K562 (cell line): ENCODE measurements at regions not wholly inside any gene's neighbourhood (a gene's known extent, or its start where the extent isn't known, plus 50 kb on each side); places are given as distances from the start of the nearest gene placed in this dataset.

ENCODE experiments used
- ATAC-seq: fragments of 200-7000 bp; cut with Tn5 transposase; 3 replicates; pipeline ENCODE4 v1.9.1; 2020; ENCODE audit warnings: moderate library complexity
- BruUV-seq: library from RNA; stranded (reverse); fragments of 400-500 nt; replicated peaks from 2 replicates; lab custom pipeline; 2021; lab: Mats Ljungman, UMichigan
- CTCF ChIA-PET: fragments of 300-600 bp; formaldehyde crosslinking; extraction: SDS; loops from one replicate; lab custom pipeline; 2021; ENCODE audit warnings: low intra/inter-chr PET ratio; lab: Yijun Ruan, JAX
- POLR2A ChIA-PET: fragments of 300-600, 350-650 bp; sonication (Branson Sonifier 250); formaldehyde crosslinking; extraction: SDS; loops from one replicate; lab custom pipeline; 2021; ENCODE audit warnings: antibody characterized with exemption, inconsistent platforms; lab: Yijun Ruan, JAX
- DNase-seq, 4 experiments: peaks; one replicate each; pipeline versions ENCODE4 v3.0.0 to v3.0.0-alpha.2; 2011 to 2018; ENCODE audit warnings: low spot score in 3 of 4, mixed read lengths in 3 of 4; ENCODE audit errors: extremely low read depth in 1 of 4
- FAIRE-seq: peaks from 2 replicates; lab custom pipeline; 2011; peaks lifted over from hg19 to GRCh38; lab: Jason Lieb, UNC
- H2AFZ ChIP-seq: 2 replicates; pipeline ENCODE4 v1.6.0; 2011; ENCODE audit warnings: low read depth, low read length, control low read depth, inconsistent platforms
- H3K27ac ChIP-seq: fragments of 200-600 bp; 3 replicates; pipeline ENCODE4 v1.8.0; 2011; ENCODE audit warnings: low read depth, mild to moderate bottlenecking, control low read depth, inconsistent platforms, low read length, moderate library complexity, mixed read lengths; ENCODE audit errors: extremely low read depth
- H3K27me3 ChIP-seq, 2 experiments: fragments of 300-600 bp in 1 of 2; 2 replicates in 1 of 2; 3 replicates in 1 of 2; pipeline versions ENCODE4 v1.6.0 to v1.8.0; 2011; ENCODE audit warnings: inconsistent platforms in 2 of 2, low read length in 2 of 2, mild to moderate bottlenecking in 1 of 2, mixed read lengths in 1 of 2, moderate library complexity in 1 of 2; ENCODE audit not compliant: control insufficient read depth in 2 of 2, insufficient read depth in 2 of 2
- H3K36me3 ChIP-seq: fragments of 300-600 bp; 3 replicates; pipeline ENCODE4 v1.8.0; 2011; ENCODE audit warnings: mild to moderate bottlenecking, low read length, inconsistent platforms; ENCODE audit not compliant: control insufficient read depth, insufficient read depth
- H3K4me1 ChIP-seq, 2 experiments: fragments of 200-600 bp in 1 of 2; replicated peaks in 1 of 2; 2 replicates in 1 of 2; 3 replicates in 1 of 2; pipeline versions ENCODE4 v1.5.1 to v1.8.0; 2011; ENCODE audit warnings: inconsistent platforms in 2 of 2, low read length in 2 of 2, mild to moderate bottlenecking in 1 of 2, mixed read lengths in 1 of 2, moderate library complexity in 1 of 2; ENCODE audit not compliant: control insufficient read depth in 2 of 2, insufficient read depth in 2 of 2
- H3K4me2 ChIP-seq: 2 replicates; pipeline ENCODE4 v1.6.1; 2011; ENCODE audit warnings: low read length, control low read depth, inconsistent platforms, mixed read lengths; ENCODE audit not compliant: insufficient read depth
- H3K4me3 ChIP-seq: fragments of 200-600 bp; sonication (generic), shearing (Covaris generic); 2 replicates; pipeline ENCODE4 v1.5.1; 2016; ENCODE audit warnings: control low read depth, inconsistent platforms
- H3K79me2 ChIP-seq: fragments of 200-600 bp; 3 replicates; pipeline ENCODE4 v1.8.0; 2011; ENCODE audit warnings: low read length, inconsistent platforms; ENCODE audit not compliant: control insufficient read depth, insufficient read depth
- H3K9ac ChIP-seq, 2 experiments: 2 replicates each; pipeline versions ENCODE4 v1.6.0 to v1.6.1; 2011; ENCODE audit warnings: low read depth in 2 of 2, low read length in 2 of 2, control low read depth in 1 of 2, inconsistent platforms in 1 of 2, mild to moderate bottlenecking in 1 of 2, mixed read lengths in 1 of 2; ENCODE audit not compliant: insufficient read depth in 1 of 2
- H3K9me1 ChIP-seq: one replicate; pipeline ENCODE4 v1.6.0; 2011; ENCODE audit warnings: inconsistent platforms, mild to moderate bottlenecking, low read length, moderate library complexity; ENCODE audit not compliant: control insufficient read depth, insufficient read depth
- H3K9me3 ChIP-seq: replicated peaks from 2 replicates; pipeline ENCODE4 v1.5.1; 2011; ENCODE audit warnings: low read depth, low read length, inconsistent platforms; ENCODE audit not compliant: control insufficient read depth, insufficient read depth
- H4K20me1 ChIP-seq: replicated peaks from 2 replicates; pipeline ENCODE4 v1.6.1; 2011; ENCODE audit warnings: low read length, inconsistent platforms, mixed read lengths; ENCODE audit not compliant: control insufficient read depth, insufficient read depth
- ARHGAP35 ChIP-seq: fragments of 450-650 bp; IDR thresholded peaks from 2 replicates; pipeline ENCODE4 v1.6.1; 2018; ENCODE audit not compliant: partially characterized antibody
- ARNT ChIP-seq, 2 experiments: fragments of 450-650 bp; IDR thresholded peaks; 2 replicates each; pipeline ENCODE4 v1.6.1; 2016; ENCODE audit warnings: mild to moderate bottlenecking in 1 of 2
- ASH1L ChIP-seq: fragments of 450-650 bp; IDR thresholded peaks from 2 replicates; pipeline ENCODE4 v1.6.1; 2018; ENCODE audit warnings: borderline replicate concordance, mild to moderate bottlenecking, low read depth; ENCODE audit not compliant: partially characterized antibody
- BCL6 ChIP-seq: fragments of 250-450 bp; sonication (Bioruptor Pico); IDR thresholded peaks from 2 replicates; pipeline ENCODE4 v1.4.0; 2020
- CBX8 ChIP-seq: fragments of 200-600 bp; sonication (generic); IDR thresholded peaks from 2 replicates; pipeline ENCODE4 v1.6.1; 2012; ENCODE audit warnings: borderline replicate concordance, mixed run types, low read depth, mild to moderate bottlenecking, moderate library complexity, mixed read lengths, low read length, control low read depth, inconsistent platforms; ENCODE audit not compliant: poor library complexity, severe bottlenecking; ENCODE audit errors: extremely low read depth
- CCAR2 ChIP-seq: fragments of 200-400 bp; formaldehyde crosslinking; IDR thresholded peaks from 2 replicates; pipeline ENCODE4 v1.6.1; 2017; ENCODE audit warnings: mild to moderate bottlenecking, low read depth, low read length
- COPS2 ChIP-seq: fragments of 450-650 bp; conservative IDR thresholded peaks from 2 replicates; pipeline ENCODE4 v1.6.1; 2016; ENCODE audit warnings: mild to moderate bottlenecking, moderate library complexity
- ERF ChIP-seq: fragments of 450-650 bp; formaldehyde crosslinking; IDR thresholded peaks from 2 replicates; pipeline ENCODE4 v1.4.0; 2020; ENCODE audit warnings: mild to moderate bottlenecking, mixed read lengths
- FOXK2 ChIP-seq, 2 experiments: fragments of 450-650 bp; IDR thresholded peaks in 1 of 2; conservative IDR thresholded peaks in 1 of 2; 2 replicates each; pipeline ENCODE4 v1.6.1; 2016; ENCODE audit warnings: low read depth in 2 of 2, mild to moderate bottlenecking in 1 of 2
- GTF2F1 ChIP-seq: IDR thresholded peaks from 2 replicates; pipeline ENCODE4 v1.6.1; 2011; ENCODE audit warnings: low read depth, low read length, improper control_type of control experiment
- HMGN3 ChIP-seq: IDR thresholded peaks from 2 replicates; pipeline ENCODE4 v1.6.1; 2011; ENCODE audit warnings: borderline replicate concordance, low read depth, mild to moderate bottlenecking, mixed read lengths, low read length; ENCODE audit not compliant: insufficient read length; ENCODE audit errors: extremely low read depth
- HSF4 ChIP-seq: fragments of 250-450 bp; sonication (Bioruptor Pico); IDR thresholded peaks from 2 replicates; pipeline ENCODE4 v2.1.2; 2022; ENCODE audit warnings: mild to moderate bottlenecking, moderate library complexity, borderline replicate concordance
- MTA2 ChIP-seq: fragments of 450-650 bp; IDR thresholded peaks from 2 replicates; pipeline ENCODE4 v1.6.1; 2016; ENCODE audit warnings: low read depth
- MYC ChIP-seq, 2 experiments: fragments of 250-450 bp in 1 of 2; sonication (Bioruptor Pico) in 1 of 2; IDR thresholded peaks; 2 replicates each; pipeline versions ENCODE4 v1.5.1 to v1.6.1; 2012 to 2021; ENCODE audit warnings: low read depth in 2 of 2, borderline replicate concordance in 1 of 2, improper control_type of control experiment in 1 of 2, low read length in 1 of 2, mild to moderate bottlenecking in 1 of 2, moderate library complexity in 1 of 2
- PHF8 ChIP-seq: fragments of 200-600 bp; sonication (generic); IDR thresholded peaks from 2 replicates; pipeline ENCODE4 v1.6.1; 2012; ENCODE audit warnings: mixed run types, mild to moderate bottlenecking, inconsistent platforms, low read length, moderate library complexity, borderline replicate concordance
- PURB ChIP-seq: sonication (generic); formaldehyde crosslinking; IDR thresholded peaks from 2 replicates; pipeline ENCODE4 v1.9.0; 2021; ENCODE audit warnings: low read depth, mild to moderate bottlenecking, missing genetic modification reagents
- PYGO2 ChIP-seq: fragments of 450-650 bp; IDR thresholded peaks from 2 replicates; pipeline ENCODE4 v1.6.1; 2016; ENCODE audit warnings: mild to moderate bottlenecking, missing genetic modification characterization, moderate library complexity, missing compliant biosample characterization
- RBFOX2 ChIP-seq: fragments of 200-400 bp; formaldehyde crosslinking; IDR thresholded peaks from 2 replicates; pipeline ENCODE4 v1.6.1; 2017; ENCODE audit warnings: low read depth, mild to moderate bottlenecking, low read length, moderate library complexity
- TARDBP ChIP-seq: fragments of 450-650 bp; IDR thresholded peaks from 2 replicates; pipeline ENCODE4 v1.6.1; 2016
- TGIF2 ChIP-seq: sonication (generic); formaldehyde crosslinking; IDR thresholded peaks from 2 replicates; pipeline ENCODE4 v1.8.1; 2022; ENCODE audit warnings: mild to moderate bottlenecking, missing genetic modification reagents, moderate library complexity
- XRCC5 ChIP-seq: fragments of 200-400 bp; formaldehyde crosslinking; IDR thresholded peaks from 2 replicates; pipeline ENCODE4 v1.6.1; 2017; ENCODE audit warnings: low read depth, mild to moderate bottlenecking, low read length
- WGBS: fragments of 100-300 bp; shearing (Covaris generic); methylation state at CpG from one replicate; pipeline ENCODE4 v1.1.6; 2016; ENCODE audit warnings: low coverage, mixed read lengths; ENCODE audit not compliant: insufficient coverage; ENCODE audit errors: missing lambda C conversion rate; 5-methylcytosine and 5-hydroxymethylcytosine counted together
- in situ Hi-C: fragments of 300-500 bp; cut with MboI; formaldehyde crosslinking; loops from 4 replicates; pipeline ENCODE4 v1.15.0; 2018; ENCODE audit warnings: inconsistent platforms, mixed read lengths
- intact Hi-C: fragments of 100-400 bp; cut with micrococcal nuclease; formaldehyde crosslinking; loops from 2 replicates; pipeline ENCODE4 v1.14.2; 2022
- TF ChIP-seq, protein P1 (sequence below): sonication (generic); formaldehyde crosslinking; IDR thresholded peaks from 2 replicates; pipeline ENCODE4 v1.8.1; 2023; ENCODE audit warnings: mild to moderate bottlenecking, missing genetic modification reagents

DNA sequence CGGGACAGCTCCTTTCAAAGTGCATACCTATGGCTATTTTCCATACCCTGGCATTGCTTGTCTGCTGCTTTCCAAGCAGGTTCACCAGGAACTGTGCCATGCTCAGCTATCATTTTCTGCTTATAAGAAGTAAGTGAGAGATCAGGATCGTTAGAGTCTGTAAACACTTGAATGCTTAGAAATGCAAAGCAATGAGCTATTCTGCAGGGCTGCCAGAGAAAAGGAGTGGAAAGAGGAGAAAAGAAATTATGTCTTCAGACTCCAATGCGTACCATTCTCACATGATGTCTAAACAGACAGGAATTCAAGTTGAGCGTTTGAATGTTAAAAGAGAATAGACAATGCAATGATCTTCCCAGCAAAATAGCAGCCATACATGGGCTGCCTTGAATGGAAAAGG, 245.5 kb upstream of the SLC7A11 start (continued):
- no peak for TF ChIP-seq ERF
- no peak for TF ChIP-seq BCL6 (CRISPR knock-in tag)
- no peak for TF ChIP-seq FOXK2 (conservative IDR thresholded peaks at IDR 0.05 in 1 of 2, IDR thresholded peaks at IDR 0.05 in 1 of 2; ENCODE audit: low read depth in 2 of 2)
- no peak for TF ChIP-seq TGIF2 (CRISPR knock-in tag)
- no peak for TF ChIP-seq CBX8
- TF ChIP-seq, all 486 proteins: peak for 0

DNA sequence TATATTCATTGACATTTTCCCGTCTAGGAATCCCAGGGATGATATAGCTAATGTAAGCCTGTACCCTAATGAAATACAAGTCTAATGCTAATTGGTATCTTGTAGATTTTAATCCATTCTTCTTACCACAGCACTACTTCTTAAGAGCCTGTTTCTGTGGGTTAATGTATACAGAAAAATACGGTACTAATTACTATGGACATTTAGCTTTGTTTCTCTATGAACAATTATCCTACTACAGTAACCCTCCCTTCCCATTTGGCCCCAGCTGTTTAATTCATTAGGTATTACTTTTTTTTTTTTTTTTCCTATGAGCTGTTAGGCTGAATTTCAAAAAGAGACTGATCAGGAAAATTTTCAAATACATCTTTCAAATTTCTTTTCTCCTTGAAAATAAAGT, 245.1 kb upstream of the SLC7A11 start:
- intact Hi-C loops = loop anchor here (5.0 kb wide), 1 partner anchor 245 kb away; the partner anchor contains the start of gene SLC7A11
- H3K4me2 ChIP-seq = no peak overlapping the region
- WGBS = 45% methylated on average over 2 of the region's 2 CpGs
- no peaks in the 10 kb centered on the region for H3K9me1 ChIP-seq
- H3K9me3 ChIP-seq = no peaks in the 10 kb centered on the region
- ATAC-seq (no peak), DNase-seq (no peak), FAIRE-seq (no peak)
- H3K36me3 ChIP-seq = no peaks in the 10 kb centered on the region
- no peak overlapping the region for H3K9ac ChIP-seq
- no peaks in the 10 kb centered on the region for H4K20me1 ChIP-seq
- H2AFZ ChIP-seq = peak overlapping the region; percentile 82
- BruUV-seq = no TSS peak
- in situ Hi-C loops = no loop called here
- CTCF ChIA-PET = no interaction called here
- H3K27me3 ChIP-seq = no peaks in the 10 kb centered on the region
- no peaks in the 10 kb centered on the region for H3K79me2 ChIP-seq
- POLR2A ChIA-PET = no interaction called here
- H3K27ac ChIP-seq = no peak overlapping the region
- TF ChIP-seq COPS2 = no peak
- TF ChIP-seq ARHGAP35 = no peak
- TF ChIP-seq, protein P1, sequence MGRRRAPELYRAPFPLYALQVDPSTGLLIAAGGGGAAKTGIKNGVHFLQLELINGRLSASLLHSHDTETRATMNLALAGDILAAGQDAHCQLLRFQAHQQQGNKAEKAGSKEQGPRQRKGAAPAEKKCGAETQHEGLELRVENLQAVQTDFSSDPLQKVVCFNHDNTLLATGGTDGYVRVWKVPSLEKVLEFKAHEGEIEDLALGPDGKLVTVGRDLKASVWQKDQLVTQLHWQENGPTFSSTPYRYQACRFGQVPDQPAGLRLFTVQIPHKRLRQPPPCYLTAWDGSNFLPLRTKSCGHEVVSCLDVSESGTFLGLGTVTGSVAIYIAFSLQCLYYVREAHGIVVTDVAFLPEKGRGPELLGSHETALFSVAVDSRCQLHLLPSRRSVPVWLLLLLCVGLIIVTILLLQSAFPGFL (CRISPR knock-in tag) = no peak
- no peak for TF ChIP-seq HMGN3
- no peak for TF ChIP-seq PYGO2 (tag)
- no peak for TF ChIP-seq TARDBP
- no peak for TF ChIP-seq PHF8
- TF ChIP-seq MYC (IDR thresholded peaks at IDR 0.05; ENCODE audit: low read depth, low read length) = no peak
- no peak for TF ChIP-seq MYC (CRISPR knock-in tag; IDR thresholded peaks at IDR 0.05; ENCODE audit: borderline replicate concordance, low read depth)
- TF ChIP-seq HSF4 (CRISPR knock-in tag) = no peak
- TF ChIP-seq XRCC5 = no peak
- TF ChIP-seq RBFOX2 = no peak
- no peak for TF ChIP-seq PURB (CRISPR knock-in tag)
- no peak for TF ChIP-seq GTF2F1
- no peak for TF ChIP-seq MTA2
- no peak for TF ChIP-seq ASH1L
- no peak for TF ChIP-seq ARNT (IDR thresholded peaks at IDR 0.05)
- TF ChIP-seq CCAR2 = no peak
- TF ChIP-seq, all 486 proteins: peak for 0
- peaks cover 0 to 11% of the 10 kb centered on the region in 2 experiments; a peak in 2 of 5 replicates for H3K4me1 ChIP-seq
- H3K4me3 ChIP-seq = no peak overlapping the region
